ENCODE measurements at regions not wholly inside any gene's neighbourhood (a gene's known extent, or its start where the extent isn't known, plus 50 kb on each side); places are given as distances from the start of the nearest gene placed in this dataset.

- Histone ChIP-seq H3K4me3 (no peak overlapping the region), H3K9me3 (no peaks in the 10 kb centered on the region), H3K36me3 (no peaks in the 10 kb centered on the region), H3K27me3 (no peaks in the 10 kb centered on the region), H3K4me1 (no peaks in the 10 kb centered on the region), H3K27ac (no peak overlapping the region)
- intact Hi-C loops (cut with DNase I; ENCODE audit: low total_unique reads), result no loop called here
- in situ Hi-C loops (cut with MboI; ENCODE audit: low pct_ligation_motif_present in 1 of 4, low pct_unique_long_range_greater_than_20kb in 1 of 4, low sequenced_read_pairs in 3 of 4), result no loop called here
- no peak for TF ChIP-seq EP300 (IDR thresholded peaks at IDR 0.05; ENCODE audit: low read depth)
- TF ChIP-seq POLR2AphosphoS5 (IDR thresholded peaks at IDR 0.05), result no peak
- TF ChIP-seq POLR2A (IDR thresholded peaks at IDR 0.05), result no peak
- TF ChIP-seq, protein P1, sequence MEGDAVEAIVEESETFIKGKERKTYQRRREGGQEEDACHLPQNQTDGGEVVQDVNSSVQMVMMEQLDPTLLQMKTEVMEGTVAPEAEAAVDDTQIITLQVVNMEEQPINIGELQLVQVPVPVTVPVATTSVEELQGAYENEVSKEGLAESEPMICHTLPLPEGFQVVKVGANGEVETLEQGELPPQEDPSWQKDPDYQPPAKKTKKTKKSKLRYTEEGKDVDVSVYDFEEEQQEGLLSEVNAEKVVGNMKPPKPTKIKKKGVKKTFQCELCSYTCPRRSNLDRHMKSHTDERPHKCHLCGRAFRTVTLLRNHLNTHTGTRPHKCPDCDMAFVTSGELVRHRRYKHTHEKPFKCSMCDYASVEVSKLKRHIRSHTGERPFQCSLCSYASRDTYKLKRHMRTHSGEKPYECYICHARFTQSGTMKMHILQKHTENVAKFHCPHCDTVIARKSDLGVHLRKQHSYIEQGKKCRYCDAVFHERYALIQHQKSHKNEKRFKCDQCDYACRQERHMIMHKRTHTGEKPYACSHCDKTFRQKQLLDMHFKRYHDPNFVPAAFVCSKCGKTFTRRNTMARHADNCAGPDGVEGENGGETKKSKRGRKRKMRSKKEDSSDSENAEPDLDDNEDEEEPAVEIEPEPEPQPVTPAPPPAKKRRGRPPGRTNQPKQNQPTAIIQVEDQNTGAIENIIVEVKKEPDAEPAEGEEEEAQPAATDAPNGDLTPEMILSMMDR (IDR thresholded peaks at IDR 0.05), result no peak
- no peak for DNase-seq
These were observed 326.2 kb upstream of the SLIT2 start for GRCh38 chr4:19925516-19925915.

DNA sequence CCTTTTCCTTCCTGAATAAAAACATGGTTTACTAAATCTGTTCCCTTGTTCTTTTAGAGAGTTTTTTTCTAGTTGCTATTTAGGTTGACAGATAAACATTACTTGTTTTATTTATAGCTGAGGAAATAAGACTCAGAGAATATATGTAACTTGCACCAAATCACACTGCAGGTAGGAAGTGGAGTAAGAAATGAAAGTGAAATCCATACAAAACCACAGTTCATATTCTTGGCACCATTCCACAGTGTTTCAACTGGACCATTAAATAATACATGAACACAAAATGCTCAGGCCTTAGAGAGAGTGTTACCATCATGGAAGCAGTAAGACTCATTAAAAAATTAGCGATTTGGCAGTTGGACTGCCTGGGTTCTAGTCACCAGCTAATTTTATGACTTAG, 326.9 kb upstream of the SLIT2 start:
- H3K27me3 ChIP-seq, result no peaks in the 10 kb centered on the region
- WGBS, 2 donors (ENCODE audit: low coverage in 1 of 2), result 57 to 81% methylated on average over 1 of the region's 1 CpG
- in situ Hi-C loops (cut with MboI; ENCODE audit: low pct_ligation_motif_present in 1 of 4, low pct_unique_long_range_greater_than_20kb in 1 of 4, low sequenced_read_pairs in 3 of 4), result no loop called here

GRCh38 chr4:19915276-19915675, 336.4 kb upstream of the SLIT2 start:
- no peaks in the 10 kb centered on the region for H3K36me3 ChIP-seq
- no peaks in the 10 kb centered on the region for H3K4me1 ChIP-seq
- intact Hi-C loops (cut with DNase I; ENCODE audit: low total_unique reads), result no loop called here
- no peak for DNase-seq
- in situ Hi-C loops (cut with MboI; ENCODE audit: low pct_ligation_motif_present in 1 of 4, low pct_unique_long_range_greater_than_20kb in 1 of 4, low sequenced_read_pairs in 3 of 4), result no loop called here
- TF ChIP-seq POLR2A (IDR thresholded peaks at IDR 0.05), result no peak
- TF ChIP-seq, protein P1 (IDR thresholded peaks at IDR 0.05), result no peak
- TF ChIP-seq POLR2AphosphoS5 (IDR thresholded peaks at IDR 0.05), result no peak
- no peak for TF ChIP-seq EP300 (IDR thresholded peaks at IDR 0.05; ENCODE audit: low read depth)
- H3K27ac ChIP-seq, result no peak overlapping the region
- H3K9me3 ChIP-seq, result no peaks in the 10 kb centered on the region
- 79 to 92% methylated on average over 3 of the region's 3 CpGs for WGBS, 2 donors (ENCODE audit: low coverage in 1 of 2)
- no peaks in the 10 kb centered on the region for H3K27me3 ChIP-seq
- H3K4me3 ChIP-seq, result no peak overlapping the region

More for the DNA sequence above, 326.9 kb upstream of the SLIT2 start:
- no peak overlapping the region for H3K27ac ChIP-seq
- no peak for TF ChIP-seq POLR2A (IDR thresholded peaks at IDR 0.05)
- TF ChIP-seq POLR2AphosphoS5 (IDR thresholded peaks at IDR 0.05), result no peak
- no peak for TF ChIP-seq EP300 (IDR thresholded peaks at IDR 0.05; ENCODE audit: low read depth)
- TF ChIP-seq, protein P1 (IDR thresholded peaks at IDR 0.05), result no peak
- intact Hi-C loops (cut with DNase I; ENCODE audit: low total_unique reads), result no loop called here
- H3K9me3 ChIP-seq, result no peaks in the 10 kb centered on the region
- H3K4me1 ChIP-seq, result no peaks in the 10 kb centered on the region
- no peak overlapping the region for H3K4me3 ChIP-seq
- DNase-seq, result no peak
- H3K36me3 ChIP-seq, result no peaks in the 10 kb centered on the region

DNA sequence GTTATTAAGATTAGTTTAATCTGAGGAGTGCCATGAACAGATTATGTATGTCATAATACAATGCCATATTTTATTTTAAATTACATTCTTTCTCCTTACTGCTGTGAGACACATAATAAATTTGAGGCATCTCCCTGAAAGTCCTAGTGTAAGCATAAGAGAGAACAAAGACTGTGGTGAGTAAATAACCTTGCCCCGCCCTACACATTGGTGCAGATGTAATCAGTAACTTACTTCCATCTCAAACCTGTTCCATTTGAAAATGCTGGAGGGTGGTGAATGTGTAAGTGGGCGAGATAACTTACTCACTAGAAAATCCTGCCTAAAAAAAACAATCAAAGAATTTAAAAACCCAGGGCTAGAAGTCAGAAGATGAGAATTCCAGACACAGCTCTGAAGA, 338.1 kb upstream of the SLIT2 start:
- H3K27me3 ChIP-seq, result no peaks in the 10 kb centered on the region
- no peak overlapping the region for H3K4me3 ChIP-seq
- in situ Hi-C loops (cut with MboI; ENCODE audit: low pct_ligation_motif_present in 1 of 4, low pct_unique_long_range_greater_than_20kb in 1 of 4, low sequenced_read_pairs in 3 of 4), result no loop called here
- H3K36me3 ChIP-seq, result no peaks in the 10 kb centered on the region
- no peak for DNase-seq
- no peaks in the 10 kb centered on the region for H3K9me3 ChIP-seq
- 43% methylated on average over 2 of the region's 2 CpGs; no CpG with 5 or more reads in 1 of the 2 donors for WGBS, 2 donors (ENCODE audit: low coverage in 1 of 2)
- H3K27ac ChIP-seq, result no peak overlapping the region
- intact Hi-C loops (cut with DNase I; ENCODE audit: low total_unique reads), result no loop called here
- no peaks in the 10 kb centered on the region for H3K4me1 ChIP-seq
- TF ChIP-seq, protein P1 (IDR thresholded peaks at IDR 0.05), result no peak
- TF ChIP-seq POLR2A (IDR thresholded peaks at IDR 0.05) (no peak), EP300 (IDR thresholded peaks at IDR 0.05; ENCODE audit: low read depth) (no peak), POLR2AphosphoS5 (IDR thresholded peaks at IDR 0.05) (no peak)

Measured in transverse colon (tissue), 4 donors.